ENCODE measurements at regions not wholly inside any gene's neighbourhood (a gene's known extent, or its start where the extent isn't known, plus 50 kb on each side); places are given as distances from the start of the nearest gene placed in this dataset.

DNA sequence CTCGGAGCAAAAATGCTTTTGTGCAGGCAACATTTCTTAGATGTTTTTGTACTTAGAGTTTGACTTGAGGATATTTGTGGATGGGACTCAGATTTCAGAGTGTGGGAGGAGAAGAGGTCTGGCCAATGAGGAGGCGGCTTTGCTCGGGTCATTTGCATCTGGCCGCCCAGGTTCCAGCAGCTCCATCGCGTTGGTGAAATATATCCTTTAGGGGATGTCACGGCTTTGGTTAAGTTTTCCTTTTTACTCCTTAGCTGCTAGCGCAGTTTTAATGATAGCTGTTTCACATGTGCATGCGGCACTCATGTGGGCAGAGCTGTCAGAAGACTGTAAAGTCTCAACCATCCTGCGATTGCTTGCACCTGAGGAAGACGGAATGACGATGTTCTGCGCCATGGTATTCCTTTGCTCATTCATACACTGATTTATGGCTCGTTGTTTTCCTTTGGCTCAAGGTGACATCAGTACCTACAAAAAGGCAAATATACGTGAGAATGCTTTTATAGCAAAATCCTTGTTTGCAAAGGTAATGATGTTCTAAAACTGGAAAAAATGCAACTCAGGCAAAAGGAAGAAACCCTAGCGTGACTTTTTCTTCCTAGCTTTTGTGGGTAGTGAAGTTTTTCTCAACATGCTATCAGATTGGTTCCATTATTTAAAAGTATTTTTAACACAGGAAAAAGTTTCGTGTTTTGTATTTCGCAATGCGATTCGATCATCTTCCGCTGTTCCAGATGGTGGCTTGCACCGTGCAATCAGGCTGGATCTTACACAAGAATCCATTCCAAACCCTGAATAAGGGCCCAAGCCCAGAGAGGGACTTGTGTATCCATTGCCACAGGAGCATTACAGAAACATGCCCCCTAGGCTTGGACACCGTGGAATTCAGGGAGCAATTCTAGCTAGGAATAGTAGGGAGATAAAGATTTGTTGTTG lies 70.5 kb upstream of the ZNF516 start:
- Histone ChIP-seq H3K56ac (replicated peaks; ENCODE audit: insufficient read length, low read depth, low read length) (no peak overlapping the region), H3K18ac (ENCODE audit: extremely low read depth, low read length) (no peak overlapping the region), H4K8ac (ENCODE audit: extremely low read depth, insufficient read depth, low read length) (no peak overlapping the region), H2BK5ac (ENCODE audit: low read depth, low read length) (no peak overlapping the region), H3K4ac (replicated peaks; ENCODE audit: insufficient read length, low read depth, low read length) (no peak overlapping the region), H2BK12ac (ENCODE audit: low read depth, low read length) (no peak overlapping the region), H3K27ac (ENCODE audit: low read depth, low read length) (no peak overlapping the region), H4K20me1 (replicated peaks in 1 of 2; ENCODE audit: control insufficient read depth in 1 of 2, insufficient read depth in 2 of 2, low read length in 2 of 2) (no peaks in the 10 kb centered on the region), H3K9ac (replicated peaks in 1 of 4; ENCODE audit: extremely low read depth in 1 of 4, low read depth in 3 of 4, low read length in 3 of 4) (peak overlapping the region in 1 of 4 experiments; percentile 27; a peak in 1 of 7 replicates), H3K79me2 (ENCODE audit: control insufficient read depth in 1 of 2, insufficient read depth in 2 of 2, low read length in 2 of 2) (no peaks in the 10 kb centered on the region), H3K4me2 (ENCODE audit: insufficient read depth in 1 of 2, low read depth in 2 of 2, low read length in 2 of 2) (peak overlapping the region; percentile 59 to 66), H2BK120ac (replicated peaks; ENCODE audit: low read depth, low read length) (no peak overlapping the region), H3K23me2 (ENCODE audit: low read depth, low read length) (no peaks in the 10 kb centered on the region), H3K27me3 (replicated peaks in 1 of 4; ENCODE audit: control insufficient read depth in 3 of 4, extremely low read depth in 1 of 4, insufficient read depth in 3 of 4, low read length in 3 of 4) (no peaks in the 10 kb centered on the region), H2BK15ac (ENCODE audit: low read length) (no peak overlapping the region), H4K5ac (ENCODE audit: insufficient read length, low read depth, low read length) (no peak overlapping the region), H3K23ac (ENCODE audit: insufficient read length) (no peak overlapping the region), H3K9me3 (ENCODE audit: insufficient read depth in 2 of 2, low read depth in 1 of 2, low read length in 1 of 2) (no peaks in the 10 kb centered on the region), H4K91ac (replicated peaks; ENCODE audit: insufficient read length, low read length) (no peak overlapping the region), H2AK5ac (ENCODE audit: low read depth, low read length) (no peak overlapping the region), H3K79me1 (ENCODE audit: low read depth, low read length) (no peaks in the 10 kb centered on the region), H3K36me3 (ENCODE audit: control insufficient read depth in 2 of 4, insufficient read depth in 4 of 4, low read length in 3 of 4) (no peaks in the 10 kb centered on the region), H3K4me1 (replicated peaks in 1 of 4; ENCODE audit: control insufficient read depth in 3 of 4, insufficient read depth in 4 of 4, low read length in 3 of 4) (peaks cover 0 to 5% (median 3%) of the 10 kb centered on the region in 4 experiments; a peak in 3 of 7 replicates), H2BK20ac (ENCODE audit: low read length) (no peak overlapping the region), H3K4me3 (ENCODE audit: extremely low read depth in 1 of 4, insufficient read depth in 2 of 4, low read depth in 3 of 4, low read length in 4 of 4) (peak overlapping the region in 3 of 4 experiments; percentile 1 to 30 (median 23); a peak in 3 of 8 replicates), H3K14ac (ENCODE audit: insufficient read length) (no peak overlapping the region), H2AFZ (ENCODE audit: low read length) (peak overlapping the region; percentile 79; the same call in 1 of the 2 replicates)
- WGBS, 2 experiments (ENCODE audit: extremely low coverage in 1 of 2, insufficient coverage in 1 of 2, insufficient read length in 1 of 2, insufficient replicate concordance in 2 of 2, low coverage in 1 of 2, low lambda C conversion rate in 2 of 2, missing lambda C conversion rate in 1 of 2) = 47% methylated on average over 23 of the region's 23 CpGs; no CpG with 5 or more reads in 1 of the 2 experiments
- ChIA-PET CTCF (ENCODE audit: partially characterized antibody) (interaction anchor here (0.9 to 1.3 kb wide), 4 partner anchors 10 to 168 kb away, joined by 3 to 4 read pairs (median 4); no protein-coding TSS in a partner anchor), POLR2A (ENCODE audit: partially characterized antibody) (interaction anchor here (1.2 kb wide), 1 partner anchor 28 kb away, joined by 3 read pairs; no protein-coding TSS in a partner anchor)
- peak; percentile 91 for FAIRE-seq
- DNase-seq (ENCODE audit: low read depth in 1 of 2, low spot score in 2 of 2) = peak; percentile 31 to 48
- no peak for TF ChIP-seq MAFK (IDR thresholded peaks at IDR 0.05; ENCODE audit: low read depth, low read length)

All from H1 (cell line).